Activated CD4-positive, alpha-beta T cell treated with anti-CD3 and anti-CD28 coated beads, Interleukin-2, amount 50 U/mL, for 4 hours (primary cell): ENCODE measurements at regions not wholly inside any gene's neighbourhood (a gene's known extent, or its start where the extent isn't known, plus 50 kb on each side); places are given as distances from the start of the nearest gene placed in this dataset.
A peak's percentile ranks its signal among the peaks of the same experiment; 100 is the strongest.
"Not testable (repeated sequence)": the region's sequence is repeated elsewhere in the genome, so short reads cannot be mapped to it uniquely, and the experiment has no call there.

ENCODE experiments used
- DNase-seq, 2 experiments: peaks; one replicate each; pipeline ENCODE4 v3.0.0-alpha.2; 2020

GRCh38 chr11:95641495-95641894 is 148.1 kb downstream of the FAM76B start:
- no peak for DNase-seq

GRCh38 chr11:95638501-95638900 is 151.1 kb downstream of the FAM76B start:
- DNase-seq: no peak

GRCh38 chr11:95625164-95625900 is 164.2 kb downstream of the FAM76B start:
- no peak for DNase-seq

GRCh38 chr11:95616256-95616804 is 173.3 kb downstream of the FAM76B start:
- DNase-seq: no peak

GRCh38 chr11:95611827-95612226 is 177.8 kb downstream of the FAM76B start:
- no peak for DNase-seq

GRCh38 chr11:95610185-95610584 is 179.4 kb downstream of the FAM76B start:
- DNase-seq: not testable (repeated sequence)

DNA sequence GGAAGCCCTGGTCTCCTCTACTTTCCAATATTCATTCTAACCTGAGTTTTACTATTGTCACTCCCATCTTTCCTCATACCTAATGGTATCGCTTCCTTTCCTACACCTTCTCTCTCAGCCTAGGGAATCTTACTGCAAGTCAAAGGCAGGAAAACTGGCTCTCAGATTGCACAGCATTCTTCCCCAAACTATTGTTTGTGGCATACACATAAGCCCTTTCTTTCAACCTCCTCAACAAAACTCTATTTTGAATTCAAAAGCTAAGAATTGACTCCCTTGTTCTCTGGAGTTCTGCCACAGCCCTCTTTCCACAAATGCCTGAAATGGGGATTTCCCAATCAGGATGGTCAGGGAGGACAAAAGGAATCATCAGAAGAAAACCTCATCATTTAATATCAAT is 181.5 kb downstream of the FAM76B start:
- DNase-seq: no peak

DNA sequence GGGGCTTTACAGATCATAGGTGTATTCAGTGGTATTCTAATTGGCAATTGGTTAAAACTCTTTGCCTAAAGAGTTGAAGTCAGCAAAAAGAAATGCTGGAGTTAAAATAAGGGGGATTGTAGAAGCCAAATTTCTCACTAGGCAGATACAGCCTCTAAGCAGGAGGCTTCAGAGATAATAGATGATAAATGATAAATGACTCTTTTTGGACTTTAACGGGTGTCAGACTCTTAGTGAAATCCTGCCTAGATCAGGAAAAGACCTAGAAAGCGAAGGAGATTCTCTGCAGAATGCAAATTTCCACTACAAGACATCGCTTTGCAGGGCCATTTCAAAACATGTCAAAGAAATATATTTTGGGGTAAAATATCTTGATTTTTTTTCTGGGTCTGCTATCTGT is 182.8 kb downstream of the FAM76B start:
- no peak for DNase-seq

GRCh38 chr11:95605271-95605940 is 184.2 kb downstream of the FAM76B start:
- DNase-seq: no peak

GRCh38 chr11:95599959-95600586 is 189.5 kb downstream of the FAM76B start:
- peak; percentile 34 to 38 for DNase-seq

GRCh38 chr11:95595973-95596489 is 193.6 kb downstream of the FAM76B start:
- DNase-seq: no peak

- DNase-seq: no peak
Measured at GRCh38 chr11:95595541-95595940, 194.0 kb downstream of the FAM76B start.

DNA sequence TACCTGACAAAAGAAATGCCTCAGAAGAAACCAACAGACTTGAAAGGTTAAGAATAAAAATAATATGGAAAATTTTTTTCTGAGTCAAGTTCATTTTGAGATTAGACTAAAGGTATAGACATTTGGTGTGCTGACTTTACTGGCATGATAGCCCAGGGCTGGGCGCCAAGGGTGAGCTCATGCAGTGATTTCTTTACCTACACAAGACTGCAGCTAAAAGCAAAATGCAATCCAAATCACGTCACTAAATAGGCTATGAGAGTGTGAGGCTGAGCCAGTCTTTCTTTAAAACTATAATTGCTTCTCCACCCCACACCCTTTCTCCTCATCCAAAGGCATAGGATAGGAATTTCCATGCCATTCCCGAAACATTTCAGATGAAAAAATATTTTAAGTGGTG is 196.5 kb downstream of the FAM76B start:
- DNase-seq: no peak

- DNase-seq: no peak
Measured at GRCh38 chr11:95592471-95592870, 197.1 kb downstream of the FAM76B start.

DNA sequence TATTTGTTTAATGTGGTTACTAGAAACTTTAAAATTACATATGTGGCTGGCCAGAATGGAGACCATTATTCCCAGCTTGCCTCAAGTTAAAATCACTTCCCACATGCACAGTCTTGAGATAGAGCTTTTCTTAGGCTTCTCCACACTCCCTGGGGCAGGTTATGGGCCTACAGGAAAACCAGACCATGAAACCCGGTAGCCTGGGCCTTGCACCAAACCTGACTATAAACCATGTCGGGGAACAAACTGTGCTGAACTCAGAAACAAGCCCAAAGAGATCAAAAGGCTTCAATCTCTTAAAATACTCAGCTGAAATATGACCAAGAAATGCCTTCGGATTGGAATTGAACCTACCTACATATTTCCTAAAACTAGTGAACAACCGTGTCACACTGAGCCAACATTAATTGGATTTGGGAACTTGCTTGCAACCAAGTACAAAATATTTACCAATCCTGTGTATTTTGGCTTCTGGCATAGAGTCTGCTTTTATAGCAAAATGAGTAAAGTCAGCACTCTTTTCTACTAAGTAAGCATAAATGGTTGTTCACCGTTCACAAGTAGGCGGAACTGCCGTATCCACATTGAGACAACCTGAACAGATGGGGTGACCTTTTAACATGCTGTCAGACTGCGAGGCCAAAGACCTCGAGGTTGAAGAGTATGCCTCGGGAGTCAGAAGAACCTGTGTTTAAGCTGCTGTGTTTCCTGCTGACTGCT is 199.5 kb downstream of the FAM76B start:
- DNase-seq: no peak

DNA sequence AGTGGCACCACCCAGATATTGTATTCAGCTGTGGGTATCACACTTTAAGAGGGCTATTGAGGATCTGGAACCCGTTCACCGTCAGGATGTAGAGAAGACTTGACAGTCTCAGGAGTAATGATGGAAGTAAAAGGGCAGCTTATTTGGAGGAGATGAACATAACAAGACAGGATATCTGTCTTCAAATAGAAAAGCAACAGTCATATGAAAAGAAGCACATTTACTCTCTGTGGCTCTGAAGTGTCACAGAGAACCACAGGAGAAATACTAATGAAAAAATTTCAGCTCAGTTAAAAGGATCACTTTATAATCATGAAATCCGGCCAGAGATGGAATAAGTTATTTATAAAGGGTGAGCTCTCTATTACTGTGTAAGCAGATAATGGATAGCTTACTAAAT is 200.8 kb downstream of the FAM76B start:
- no peak for DNase-seq

GRCh38 chr11:95586661-95587060 is 202.9 kb downstream of the FAM76B start:
- DNase-seq: no peak

GRCh38 chr11:95586155-95586554 is 203.4 kb downstream of the FAM76B start:
- no peak for DNase-seq

DNA sequence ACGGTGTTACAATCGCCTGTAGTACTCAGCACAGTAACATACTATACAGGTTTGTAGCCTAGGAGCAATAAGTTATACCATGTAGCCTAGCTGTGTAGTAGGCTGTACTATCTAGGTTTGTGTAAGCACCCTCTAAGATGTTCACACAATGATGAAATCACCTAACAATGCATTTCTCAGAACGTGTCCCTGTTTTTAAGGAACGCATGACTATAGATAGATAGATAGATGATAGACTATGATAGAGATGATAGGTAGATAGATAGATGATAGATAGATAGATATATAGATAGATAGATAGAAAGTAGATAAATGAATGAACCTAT is 203.9 kb downstream of the FAM76B start:
- DNase-seq: no peak

DNA sequence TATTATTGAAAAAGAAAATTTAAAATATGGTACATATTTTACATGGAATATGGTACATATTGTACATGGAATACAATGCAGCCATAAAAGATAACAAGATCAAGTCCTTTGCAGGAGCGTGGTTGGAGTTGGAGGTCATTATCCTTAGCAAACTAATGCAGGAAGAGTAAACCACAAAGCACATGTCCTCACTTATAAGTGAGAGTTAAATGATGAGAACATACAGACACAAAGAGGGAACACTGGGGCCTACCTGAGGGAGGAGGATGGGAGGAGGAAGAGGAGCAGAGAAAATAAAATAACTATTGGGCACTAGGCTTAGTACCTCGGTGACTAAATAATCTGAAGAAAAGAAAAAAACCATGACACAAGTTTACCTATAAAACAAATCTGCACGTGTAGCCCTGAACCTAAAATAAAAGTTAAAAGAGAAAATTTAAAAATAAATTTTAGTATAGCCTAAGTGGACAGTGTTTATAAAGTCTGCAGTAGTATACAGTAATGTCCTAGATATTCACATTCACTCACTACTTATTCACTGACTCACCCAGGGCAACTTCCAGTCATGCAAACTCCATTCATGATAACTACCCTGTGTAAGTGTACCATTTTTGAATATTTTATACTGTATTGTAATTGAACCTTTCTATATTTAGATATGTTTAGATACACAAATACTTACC is 204.4 kb downstream of the FAM76B start:
- no peak for DNase-seq

DNA sequence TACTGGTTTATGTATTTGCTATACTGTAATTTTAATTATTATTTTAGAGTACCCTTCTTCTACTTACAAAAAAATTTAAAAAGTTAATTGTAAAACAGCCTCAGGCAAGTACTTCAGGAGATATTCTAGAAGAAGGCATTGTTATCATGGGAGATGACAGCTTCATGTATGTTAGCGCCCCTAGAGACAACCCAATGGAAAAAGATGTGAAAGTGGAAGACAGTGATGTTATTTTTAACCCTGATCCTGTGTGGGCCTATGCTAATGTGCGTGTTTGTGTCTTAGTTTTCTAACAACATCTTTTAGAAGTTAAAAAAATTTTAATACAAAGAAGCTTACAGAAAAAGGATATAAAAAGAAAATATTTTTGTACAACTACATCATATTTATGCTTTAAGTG is 205.0 kb downstream of the FAM76B start:
- DNase-seq: no peak

- DNase-seq: no peak
Measured at GRCh38 chr11:95584180-95584579, 205.4 kb downstream of the FAM76B start.
